Ascending aorta (tissue), 2 donors: ENCODE measurements at regions not wholly inside any gene's neighbourhood (a gene's known extent, or its start where the extent isn't known, plus 50 kb on each side); places are given as distances from the start of the nearest gene placed in this dataset.

Experiments used
- DNase-seq, 2 donors: peaks; one replicate each; pipeline ENCODE4 v3.0.0-alpha.2; 2019; ENCODE audit warnings: low spot score in 2 of 2
- H3K27ac ChIP-seq, 2 donors: fragments of 200-600 bp; sonication (generic); one replicate each; pipeline ENCODE4 v1.5.1; 2016 to 2017; ENCODE audit warnings: mild to moderate bottlenecking in 1 of 2
- H3K27me3 ChIP-seq: fragments of 200-600 bp; sonication (generic); one replicate; pipeline ENCODE4 v1.5.1; 2017
- H3K36me3 ChIP-seq, 2 donors: fragments of 200-600 bp; sonication (generic); one replicate each; pipeline ENCODE4 v1.5.1; 2016
- H3K4me1 ChIP-seq, 2 donors: fragments of 200-600 bp; sonication (generic); one replicate each; pipeline ENCODE4 v1.5.1; 2016 to 2017; ENCODE audit warnings: mild to moderate bottlenecking in 1 of 2
- H3K4me3 ChIP-seq, 2 donors: fragments of 200-600 bp; sonication (generic); one replicate each; pipeline ENCODE4 v1.5.1; 2016 to 2017; ENCODE audit warnings: mild to moderate bottlenecking in 1 of 2
- H3K9me3 ChIP-seq, 2 donors: fragments of 200-600 bp; sonication (generic); one replicate each; pipeline ENCODE4 v1.5.1; 2016
- CTCF ChIP-seq, 3 experiments: fragments of 200-600 bp in 2 of 3; fragments of 450-650 bp in 1 of 3; sonication (generic) in 2 of 3; IDR thresholded peaks; one replicate each; pipeline ENCODE4 v1.5.1; 2016 to 2019; ENCODE audit warnings: antibody characterized with exemption in 3 of 3, mild to moderate bottlenecking in 1 of 3, moderate library complexity in 1 of 3
- intact Hi-C: fragments of 100-400 bp; cut with DNase I; formaldehyde crosslinking; loops from one replicate; pipeline ENCODE4 v1.15.1; 2023

GRCh38 chr5:56566374-56567249, 248.7 kb upstream of the MAP3K1 start:
- TF ChIP-seq CTCF (IDR thresholded peaks at IDR 0.05): no peak
- no peak overlapping the region for H3K27ac ChIP-seq
- H3K4me3 ChIP-seq: no peak overlapping the region
- H3K36me3 ChIP-seq: no peaks in the 10 kb centered on the region
- no peaks in the 10 kb centered on the region for H3K9me3 ChIP-seq
- H3K27me3 ChIP-seq: no peaks in the 10 kb centered on the region
- intact Hi-C loops: no loop called here
- DNase-seq: no peak
- peaks cover 0 to 15% of the 10 kb centered on the region in 2 donors for H3K4me1 ChIP-seq

- intact Hi-C loops: no loop called here
- DNase-seq: no peak
- H3K27me3 ChIP-seq: no peaks in the 10 kb centered on the region
Observed at GRCh38 chr5:56565644-56566043, 249.7 kb upstream of the MAP3K1 start.

GRCh38 chr5:56565283-56565615, 250.1 kb upstream of the MAP3K1 start:
- Histone ChIP-seq H3K27ac (no peak overlapping the region), H3K4me3 (no peak overlapping the region)

More at GRCh38 chr5:56565644-56566043, 249.7 kb upstream of the MAP3K1 start:
- TF ChIP-seq CTCF (IDR thresholded peaks at IDR 0.05): no peak
- H3K27ac ChIP-seq: no peak overlapping the region
- H3K4me1 ChIP-seq: peaks cover 0 to 15% of the 10 kb centered on the region in 2 donors
- H3K36me3 ChIP-seq: no peaks in the 10 kb centered on the region
- H3K4me3 ChIP-seq: no peak overlapping the region
- H3K9me3 ChIP-seq: no peaks in the 10 kb centered on the region

GRCh38 chr5:56564541-56565282, 250.6 kb upstream of the MAP3K1 start:
- Histone ChIP-seq H3K4me1 (peaks cover 0 to 9% of the 10 kb centered on the region in 2 donors), H3K27ac (no peak overlapping the region), H3K27me3 (no peaks in the 10 kb centered on the region), H3K36me3 (no peaks in the 10 kb centered on the region), H3K9me3 (no peaks in the 10 kb centered on the region), H3K4me3 (no peak overlapping the region)
- no peak for TF ChIP-seq CTCF (IDR thresholded peaks at IDR 0.05)
- intact Hi-C loops: no loop called here
- no peak for DNase-seq

More at GRCh38 chr5:56565283-56565615, 250.1 kb upstream of the MAP3K1 start:
- H3K9me3 ChIP-seq: no peaks in the 10 kb centered on the region
- H3K27me3 ChIP-seq: no peaks in the 10 kb centered on the region
- H3K4me1 ChIP-seq: peaks cover 0 to 15% of the 10 kb centered on the region in 2 donors
- H3K36me3 ChIP-seq: no peaks in the 10 kb centered on the region
- DNase-seq: no peak
- no peak for TF ChIP-seq CTCF (IDR thresholded peaks at IDR 0.05)
- intact Hi-C loops: no loop called here

- intact Hi-C loops: no loop called here
- H3K4me1 ChIP-seq: peaks cover 0 to 5% of the 10 kb centered on the region in 2 donors
- no peak overlapping the region for H3K27ac ChIP-seq
- no peaks in the 10 kb centered on the region for H3K27me3 ChIP-seq
- no peak overlapping the region for H3K4me3 ChIP-seq
- DNase-seq: no peak
- no peak for TF ChIP-seq CTCF (IDR thresholded peaks at IDR 0.05)
- H3K9me3 ChIP-seq: no peaks in the 10 kb centered on the region
- no peaks in the 10 kb centered on the region for H3K36me3 ChIP-seq
Observed at GRCh38 chr5:56561455-56561854, 253.9 kb upstream of the MAP3K1 start.
